AG20443 (cell line): ENCODE measurements at regions not wholly inside any gene's neighbourhood (a gene's known extent, or its start where the extent isn't known, plus 50 kb on each side); places are given as distances from the start of the nearest gene placed in this dataset.

Experiments
- DNase-seq: peaks from one replicate; pipeline ENCODE4 v3.0.0; 2012; ENCODE audit warnings: low spot score, mixed read lengths

- no peak for DNase-seq
These were observed 378.1 kb downstream of the SOCS6 start for GRCh38 chr18:70666936-70667335.

GRCh38 chr18:70663141-70663540, 374.3 kb downstream of the SOCS6 start:
- DNase-seq, result no peak

- no peak for DNase-seq
These were observed 373.7 kb downstream of the SOCS6 start for GRCh38 chr18:70662588-70662987.

- no peak for DNase-seq
These were observed 370.4 kb downstream of the SOCS6 start for GRCh38 chr18:70659036-70659925.

GRCh38 chr18:70653671-70654070, 364.8 kb downstream of the SOCS6 start:
- DNase-seq, result no peak

GRCh38 chr18:70650878-70651277, 362.0 kb downstream of the SOCS6 start:
- no peak for DNase-seq

GRCh38 chr18:70649683-70650082, 360.8 kb downstream of the SOCS6 start:
- no peak for DNase-seq

GRCh38 chr18:70645971-70646370, 357.1 kb downstream of the SOCS6 start:
- no peak for DNase-seq

GRCh38 chr18:70643812-70644211, 355.0 kb downstream of the SOCS6 start:
- no peak for DNase-seq

GRCh38 chr18:70641156-70641775, 352.4 kb downstream of the SOCS6 start:
- DNase-seq, result no peak

GRCh38 chr18:70640336-70640887, 351.6 kb downstream of the SOCS6 start:
- DNase-seq, result no peak

GRCh38 chr18:70636991-70637390, 348.1 kb downstream of the SOCS6 start:
- no peak for DNase-seq

GRCh38 chr18:70634576-70635147, 345.8 kb downstream of the SOCS6 start:
- no peak for DNase-seq

- no peak for DNase-seq
These were observed 338.4 kb downstream of the SOCS6 start for GRCh38 chr18:70627182-70627802.

GRCh38 chr18:70622622-70623419, 334.0 kb downstream of the SOCS6 start:
- no peak for DNase-seq

GRCh38 chr18:70621710-70622109, 332.9 kb downstream of the SOCS6 start:
- no peak for DNase-seq

- DNase-seq, result no peak
These were observed 332.2 kb downstream of the SOCS6 start for GRCh38 chr18:70620837-70621612.

- DNase-seq, result no peak
These were observed 328.3 kb downstream of the SOCS6 start for GRCh38 chr18:70617020-70617763.

GRCh38 chr18:70600225-70600925, 311.5 kb downstream of the SOCS6 start:
- no peak for DNase-seq
